SU-DHL-6 (cell line): ENCODE measurements at regions not wholly inside any gene's neighbourhood (a gene's known extent, or its start where the extent isn't known, plus 50 kb on each side); places are given as distances from the start of the nearest gene placed in this dataset.

Source experiments
- EZH2phosphoT487 ChIP-seq: fragments of 200-600 bp; sonication (generic), shearing (Covaris generic); conservative IDR thresholded peaks from 2 replicates; pipeline ENCODE4 v1.6.1; 2018; ENCODE audit warnings: mild to moderate bottlenecking, antibody characterized with exemption, low read length, moderate library complexity, mixed read lengths
- TF ChIP-seq, protein P1 (sequence below): fragments of 200-600 bp; sonication (generic); IDR thresholded peaks from one replicate; pipeline ENCODE4 v1.5.1; 2017; ENCODE audit warnings: antibody characterized with exemption, mild to moderate bottlenecking, low read length, moderate library complexity; ENCODE audit not compliant: insufficient read depth, poor library complexity, severe bottlenecking

DNA sequence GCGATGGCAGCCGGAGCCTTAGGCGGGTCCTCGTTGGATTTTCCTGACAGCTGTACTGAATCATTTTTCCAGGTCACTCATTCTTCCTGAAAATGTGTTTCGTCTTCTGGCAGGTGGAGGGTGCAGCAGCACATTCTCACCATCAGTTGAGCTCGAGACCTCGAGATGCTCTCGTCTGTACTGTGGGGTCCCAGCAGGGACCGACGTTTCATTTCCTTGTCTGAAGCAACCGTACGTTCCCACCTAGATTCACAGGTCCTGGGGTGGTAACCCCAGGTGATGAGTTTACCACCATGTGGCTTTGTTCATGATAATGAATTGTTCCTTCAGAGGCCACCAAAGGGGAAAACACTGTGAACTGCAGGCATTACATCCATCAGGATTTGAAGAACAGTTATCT is 298.5 kb upstream of the FOXK1 start:
- TF ChIP-seq, protein P1, sequence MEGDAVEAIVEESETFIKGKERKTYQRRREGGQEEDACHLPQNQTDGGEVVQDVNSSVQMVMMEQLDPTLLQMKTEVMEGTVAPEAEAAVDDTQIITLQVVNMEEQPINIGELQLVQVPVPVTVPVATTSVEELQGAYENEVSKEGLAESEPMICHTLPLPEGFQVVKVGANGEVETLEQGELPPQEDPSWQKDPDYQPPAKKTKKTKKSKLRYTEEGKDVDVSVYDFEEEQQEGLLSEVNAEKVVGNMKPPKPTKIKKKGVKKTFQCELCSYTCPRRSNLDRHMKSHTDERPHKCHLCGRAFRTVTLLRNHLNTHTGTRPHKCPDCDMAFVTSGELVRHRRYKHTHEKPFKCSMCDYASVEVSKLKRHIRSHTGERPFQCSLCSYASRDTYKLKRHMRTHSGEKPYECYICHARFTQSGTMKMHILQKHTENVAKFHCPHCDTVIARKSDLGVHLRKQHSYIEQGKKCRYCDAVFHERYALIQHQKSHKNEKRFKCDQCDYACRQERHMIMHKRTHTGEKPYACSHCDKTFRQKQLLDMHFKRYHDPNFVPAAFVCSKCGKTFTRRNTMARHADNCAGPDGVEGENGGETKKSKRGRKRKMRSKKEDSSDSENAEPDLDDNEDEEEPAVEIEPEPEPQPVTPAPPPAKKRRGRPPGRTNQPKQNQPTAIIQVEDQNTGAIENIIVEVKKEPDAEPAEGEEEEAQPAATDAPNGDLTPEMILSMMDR, result no peak
- no peak for TF ChIP-seq EZH2phosphoT487
